ENCODE measurements at regions not wholly inside any gene's neighbourhood (a gene's known extent, or its start where the extent isn't known, plus 50 kb on each side); places are given as distances from the start of the nearest gene placed in this dataset.

GRCh38 chr3:21158861-21159542 lies 592.0 kb downstream of the ZNF385D start:
- TF ChIP-seq POLR2AphosphoS5 (IDR thresholded peaks at IDR 0.05), result no peak
- TF ChIP-seq EP300 (IDR thresholded peaks at IDR 0.05), result no peak
